ENCODE measurements at regions not wholly inside any gene's neighbourhood (a gene's known extent, or its start where the extent isn't known, plus 50 kb on each side); places are given as distances from the start of the nearest gene placed in this dataset.

- no peak for DNase-seq (ENCODE audit: low read depth)
- H3K4me3 ChIP-seq (ENCODE audit: control insufficient read depth, low read depth, low read length): no peak overlapping the region
- TF ChIP-seq CTCF (conservative IDR thresholded peaks at IDR 0.05; ENCODE audit: control insufficient read depth, insufficient read depth, low read depth, low read length): no peak
Observed at GRCh38 chr18:37920865-37921264, 355.3 kb upstream of the CELF4 start.

DNA sequence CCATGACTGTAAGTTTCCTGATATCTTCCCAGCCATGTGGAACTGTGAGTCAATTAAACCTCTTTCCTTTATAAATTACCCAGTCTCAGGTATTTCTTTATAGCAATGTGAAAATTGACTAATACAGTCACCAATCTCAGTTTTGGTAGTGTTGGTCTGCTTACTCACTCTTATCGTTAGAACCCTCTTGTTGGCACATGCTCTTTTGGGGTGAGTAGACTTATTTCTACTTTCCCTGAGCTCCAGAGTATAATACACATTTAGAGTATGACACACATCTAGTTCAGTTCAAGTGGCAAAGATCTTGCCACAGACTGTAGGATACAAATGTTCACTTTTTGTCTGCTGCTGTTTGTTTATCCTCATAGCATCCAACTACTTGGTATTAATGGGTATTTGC is 347.5 kb upstream of the CELF4 start:
- TF ChIP-seq CTCF (conservative IDR thresholded peaks at IDR 0.05; ENCODE audit: control insufficient read depth, insufficient read depth, low read depth, low read length): no peak
- H3K4me3 ChIP-seq (ENCODE audit: control insufficient read depth, low read depth, low read length): no peak overlapping the region
- DNase-seq (ENCODE audit: low read depth): no peak

DNA sequence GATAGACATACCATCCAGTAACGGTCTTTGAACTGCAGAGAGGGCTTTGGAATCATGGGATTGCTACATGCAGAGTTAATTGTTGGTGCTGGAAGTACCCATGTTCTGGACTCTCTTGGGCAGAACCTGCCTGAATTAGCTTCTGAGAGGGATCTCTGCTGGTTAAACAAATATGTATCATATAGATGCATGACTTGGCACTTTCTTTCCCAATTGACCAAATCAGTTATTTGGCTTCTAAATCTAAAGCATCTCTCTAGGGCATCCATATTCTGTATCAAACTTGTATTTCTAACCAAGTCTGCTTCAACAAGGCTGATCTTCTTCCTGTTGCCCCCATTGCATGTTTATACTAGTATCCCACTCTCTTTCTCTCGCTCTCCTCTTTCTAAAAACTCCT is 336.7 kb upstream of the CELF4 start:
- no peak for DNase-seq (ENCODE audit: low read depth)
- TF ChIP-seq CTCF (conservative IDR thresholded peaks at IDR 0.05; ENCODE audit: control insufficient read depth, insufficient read depth, low read depth, low read length): no peak
- no peak overlapping the region for H3K4me3 ChIP-seq (ENCODE audit: control insufficient read depth, low read depth, low read length)

DNA sequence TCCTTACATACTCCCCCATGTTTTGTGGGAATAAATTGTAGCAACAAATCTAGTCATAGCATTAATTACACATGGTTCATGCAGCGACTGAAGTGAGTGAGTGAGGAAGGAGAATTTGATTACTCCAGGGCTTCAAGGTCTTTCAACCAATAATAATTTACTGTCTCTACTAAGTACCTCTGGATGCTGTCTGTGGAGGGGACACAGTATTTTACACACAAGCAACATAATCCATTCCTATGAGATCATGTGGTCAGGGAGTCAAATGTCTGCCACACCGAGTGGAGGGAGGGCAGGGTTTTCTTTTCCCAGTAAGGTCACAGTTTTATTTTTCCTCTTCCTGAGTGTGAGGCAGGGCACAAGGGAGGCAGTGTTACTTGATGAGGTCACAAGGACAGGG is 334.7 kb upstream of the CELF4 start:
- DNase-seq (ENCODE audit: low read depth): no peak
- H3K4me3 ChIP-seq (ENCODE audit: control insufficient read depth, low read depth, low read length): no peak overlapping the region
- no peak for TF ChIP-seq CTCF (conservative IDR thresholded peaks at IDR 0.05; ENCODE audit: control insufficient read depth, insufficient read depth, low read depth, low read length)

GRCh38 chr18:37889963-37890362 is 324.4 kb upstream of the CELF4 start:
- no peak for DNase-seq (ENCODE audit: low read depth)
- no peak for TF ChIP-seq CTCF (conservative IDR thresholded peaks at IDR 0.05; ENCODE audit: control insufficient read depth, insufficient read depth, low read depth, low read length)
- no peak overlapping the region for H3K4me3 ChIP-seq (ENCODE audit: control insufficient read depth, low read depth, low read length)

DNA sequence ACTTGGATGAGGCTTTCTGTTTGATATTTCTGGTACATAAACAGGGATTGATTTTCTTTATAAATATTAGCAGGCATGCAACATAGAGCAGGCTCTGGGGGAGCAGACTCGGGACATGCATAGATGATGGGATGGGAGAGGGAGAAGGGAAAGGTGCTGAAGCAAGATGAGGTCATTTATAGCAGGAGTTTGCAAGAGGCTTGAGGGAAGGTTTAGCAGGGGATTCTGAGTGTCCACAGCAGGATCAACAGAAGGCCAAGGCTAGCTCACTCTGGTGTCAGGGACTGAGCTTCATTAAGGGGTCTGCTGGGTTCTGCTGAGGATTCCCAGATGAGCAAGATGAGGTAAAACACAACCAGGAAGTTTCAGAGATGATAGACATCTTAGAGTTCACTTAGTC is 309.1 kb upstream of the CELF4 start:
- no peak for DNase-seq (ENCODE audit: low read depth)
- no peak overlapping the region for H3K4me3 ChIP-seq (ENCODE audit: control insufficient read depth, low read depth, low read length)
- TF ChIP-seq CTCF (conservative IDR thresholded peaks at IDR 0.05; ENCODE audit: control insufficient read depth, insufficient read depth, low read depth, low read length): no peak

DNA sequence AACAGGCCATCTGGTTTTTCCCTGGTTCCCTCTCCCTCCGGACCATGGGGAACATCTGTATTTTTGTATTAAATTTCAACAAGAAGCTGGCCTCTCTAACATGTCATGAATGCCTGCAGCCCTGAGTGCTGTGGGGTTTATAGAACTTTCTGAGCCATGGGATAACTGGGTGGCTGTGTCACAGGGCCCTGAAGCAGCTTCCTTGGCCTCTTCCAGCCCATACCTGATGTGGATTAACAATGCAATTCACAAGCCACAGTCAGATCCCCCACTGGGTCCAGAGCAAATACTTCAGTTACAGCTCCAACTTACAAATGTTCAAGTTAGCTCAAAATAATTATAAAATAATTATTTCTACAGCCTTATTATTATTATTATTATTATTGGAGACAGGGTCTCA is 307.8 kb upstream of the CELF4 start:
- no peak for TF ChIP-seq CTCF (conservative IDR thresholded peaks at IDR 0.05; ENCODE audit: control insufficient read depth, insufficient read depth, low read depth, low read length)
- no peak overlapping the region for H3K4me3 ChIP-seq (ENCODE audit: control insufficient read depth, low read depth, low read length)
- DNase-seq (ENCODE audit: low read depth): no peak

All from fibroblast of mammary gland (primary cell).